NCI-H2227 (cell line): ENCODE measurements at regions not wholly inside any gene's neighbourhood (a gene's known extent, or its start where the extent isn't known, plus 50 kb on each side); places are given as distances from the start of the nearest gene placed in this dataset.
"Not testable (repeated sequence)": the region's sequence is repeated elsewhere in the genome, so short reads cannot be mapped to it uniquely, and the experiment has no call there.

Experiments
- DNase-seq: peaks from one replicate; lab custom pipeline; 2025; ENCODE audit not compliant: unreplicated experiment; lab: John Stamatoyannopoulos, UW

- no peak for DNase-seq
These were observed 222.4 kb downstream of the ANTXR2 start for GRCh38 chr4:79850626-79851025.

GRCh38 chr4:79848329-79848728 lies 224.7 kb downstream of the ANTXR2 start:
- DNase-seq, result no peak

- DNase-seq, result no peak
These were observed 225.6 kb downstream of the ANTXR2 start for GRCh38 chr4:79847411-79847810.

- DNase-seq, result no peak
These were observed 230.9 kb downstream of the ANTXR2 start for GRCh38 chr4:79842162-79842561.

- no peak for DNase-seq
These were observed 239.2 kb downstream of the ANTXR2 start for GRCh38 chr4:79833857-79834256.

- no peak for DNase-seq
These were observed 241.1 kb downstream of the ANTXR2 start for GRCh38 chr4:79831701-79832514.

- DNase-seq, result no peak
These were observed 241.9 kb downstream of the ANTXR2 start for GRCh38 chr4:79831119-79831528.

GRCh38 chr4:79827283-79827682 lies 245.7 kb downstream of the ANTXR2 start:
- DNase-seq, result no peak

GRCh38 chr4:79823148-79823763 lies 249.8 kb downstream of the ANTXR2 start:
- DNase-seq, result no peak

- DNase-seq, result no peak
These were observed 252.6 kb downstream of the ANTXR2 start for GRCh38 chr4:79820427-79820826.

GRCh38 chr4:79807933-79808332 lies 265.1 kb downstream of the ANTXR2 start:
- not testable (repeated sequence) for DNase-seq

- DNase-seq, result no peak
These were observed 275.0 kb downstream of the ANTXR2 start for GRCh38 chr4:79798047-79798446.

- DNase-seq, result no peak
These were observed 276.1 kb downstream of the ANTXR2 start for GRCh38 chr4:79796948-79797347.

- DNase-seq, result no peak
These were observed 284.1 kb downstream of the ANTXR2 start for GRCh38 chr4:79788884-79789283.

- no peak for DNase-seq
These were observed 292.9 kb downstream of the ANTXR2 start for GRCh38 chr4:79780129-79780528.

GRCh38 chr4:79772510-79772909 lies 300.5 kb downstream of the ANTXR2 start:
- DNase-seq, result no peak

GRCh38 chr4:79764120-79764519 lies 308.9 kb downstream of the ANTXR2 start:
- no peak for DNase-seq

- no peak for DNase-seq
These were observed 309.4 kb downstream of the ANTXR2 start for GRCh38 chr4:79763486-79764075.

GRCh38 chr4:79759793-79760192 lies 313.2 kb downstream of the ANTXR2 start:
- DNase-seq, result no peak

GRCh38 chr4:79757600-79757999 lies 315.4 kb downstream of the ANTXR2 start:
- no peak for DNase-seq

GRCh38 chr4:79756140-79756895 lies 316.7 kb downstream of the ANTXR2 start:
- DNase-seq, result no peak
